NCI-H82 (cell line): ENCODE measurements at regions not wholly inside any gene's neighbourhood (a gene's known extent, or its start where the extent isn't known, plus 50 kb on each side); places are given as distances from the start of the nearest gene placed in this dataset.

ENCODE experiments used
- DNase-seq: peaks from one replicate; lab custom pipeline; 2025; lab: John Stamatoyannopoulos, UW

GRCh38 chr17:74082886-74083285, 120.6 kb upstream of the RPL38 start:
- peak; percentile 68 for DNase-seq

- DNase-seq, result no peak
Measured at GRCh38 chr17:74083321-74083720, 120.2 kb upstream of the RPL38 start.

- peak; percentile 52 for DNase-seq
Measured at GRCh38 chr17:74085434-74085833, 118.0 kb upstream of the RPL38 start.

GRCh38 chr17:74087002-74087585, 116.4 kb upstream of the RPL38 start:
- peak; percentile 97 for DNase-seq

GRCh38 chr17:74088285-74088933, 115.1 kb upstream of the RPL38 start:
- no peak for DNase-seq

GRCh38 chr17:74088934-74089329, 114.5 kb upstream of the RPL38 start:
- DNase-seq, result no peak

GRCh38 chr17:74089380-74089779, 114.1 kb upstream of the RPL38 start:
- no peak for DNase-seq

- peak; percentile 90 for DNase-seq
Measured at GRCh38 chr17:74089869-74090464, 113.5 kb upstream of the RPL38 start.

GRCh38 chr17:74094651-74095050, 108.8 kb upstream of the RPL38 start:
- no peak for DNase-seq

- DNase-seq, result peak; percentile 67
Measured at GRCh38 chr17:74096456-74096855, 107.0 kb upstream of the RPL38 start.

GRCh38 chr17:74097450-74098135, 105.9 kb upstream of the RPL38 start:
- DNase-seq, result peak; percentile 93

- DNase-seq, result no peak
Measured at GRCh38 chr17:74098136-74099024, 105.1 kb upstream of the RPL38 start.

- no peak for DNase-seq
Measured at GRCh38 chr17:74099442-74100340, 103.8 kb upstream of the RPL38 start.

GRCh38 chr17:74104921-74105320, 98.6 kb upstream of the RPL38 start:
- DNase-seq, result no peak

- DNase-seq, result no peak
Measured at GRCh38 chr17:74107107-74107506, 96.4 kb upstream of the RPL38 start.

GRCh38 chr17:74108126-74108705, 95.3 kb upstream of the RPL38 start:
- peak; percentile 99 for DNase-seq

GRCh38 chr17:74110467-74110866, 93.0 kb upstream of the RPL38 start:
- DNase-seq, result no peak

- DNase-seq, result no peak
Measured at GRCh38 chr17:74113326-74113725, 90.2 kb upstream of the RPL38 start.

GRCh38 chr17:74113952-74114351, 89.5 kb upstream of the RPL38 start:
- DNase-seq, result no peak

- no peak for DNase-seq
Measured at GRCh38 chr17:74114881-74115470, 88.5 kb upstream of the RPL38 start.
